Globus pallidus (tissue), 1 donor: ENCODE measurements at regions not wholly inside any gene's neighbourhood (a gene's known extent, or its start where the extent isn't known, plus 50 kb on each side); places are given as distances from the start of the nearest gene placed in this dataset.
"Not testable (repeated sequence)": the region's sequence is repeated elsewhere in the genome, so short reads cannot be mapped to it uniquely, and the experiment has no call there.

Source experiments
- DNase-seq: peaks from one replicate; pipeline ENCODE4 v3.0.0-alpha.2; 2015; ENCODE audit warnings: low spot score

DNA sequence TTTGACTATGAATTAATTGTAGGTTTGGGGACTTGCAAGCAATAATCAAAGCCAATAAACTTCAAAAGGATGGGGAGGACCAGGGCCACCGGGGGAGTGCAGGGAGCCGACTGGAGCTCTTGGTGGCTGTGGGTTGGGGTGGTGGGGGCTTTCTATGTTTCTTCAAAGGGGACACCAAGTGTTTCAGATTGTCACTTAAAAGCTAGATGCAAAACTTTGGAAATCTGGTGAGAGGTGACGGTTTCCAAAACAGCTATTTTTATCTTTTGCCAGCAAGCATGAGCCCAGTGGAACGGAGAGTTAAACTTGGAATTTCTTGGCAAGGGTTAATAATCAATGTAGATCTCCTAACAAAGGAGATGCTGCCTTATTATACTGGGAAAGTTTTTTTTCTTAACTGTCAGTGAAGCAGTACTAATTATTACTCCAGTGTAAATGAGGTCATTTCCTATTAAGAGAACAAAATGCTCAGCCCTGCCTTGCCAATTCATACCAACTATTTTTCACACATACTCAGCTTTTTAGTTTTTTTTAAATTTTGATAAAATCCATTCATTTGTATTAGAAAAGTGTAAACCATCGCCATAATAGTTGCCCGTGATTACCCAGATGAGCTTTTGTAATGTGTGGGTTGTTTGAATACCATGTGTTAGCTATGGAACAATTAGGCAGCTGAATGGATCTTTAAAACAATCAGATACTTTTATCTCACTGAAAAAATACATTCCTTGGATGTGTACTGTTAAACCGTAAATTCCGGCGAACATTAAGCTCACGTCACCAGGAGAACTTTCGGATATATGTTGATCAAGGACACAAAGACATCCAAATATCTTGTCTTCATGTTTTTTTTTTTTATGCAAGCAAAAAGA, 95.9 kb upstream of the ZNF536 start:
- DNase-seq, result no peak

DNA sequence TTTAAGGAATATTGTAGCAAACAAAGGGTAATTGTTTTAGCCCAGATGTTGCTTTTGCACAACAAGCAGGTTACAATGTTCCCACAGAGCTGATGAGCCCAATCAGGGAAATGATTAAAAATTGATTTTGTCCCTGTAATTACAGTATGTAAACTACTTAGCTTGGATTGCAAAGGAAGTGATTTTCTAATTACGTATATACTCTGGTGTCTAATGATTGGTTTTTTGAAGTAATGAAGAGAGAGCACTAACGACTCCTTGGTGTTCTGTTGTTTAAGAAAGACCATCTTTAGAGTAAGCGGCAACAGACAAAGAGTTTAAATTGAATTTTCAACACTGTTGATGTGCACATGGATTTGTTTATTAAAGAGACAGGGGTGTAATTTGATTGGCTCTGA, 95.3 kb upstream of the ZNF536 start:
- DNase-seq, result no peak

- no peak for DNase-seq
Observed at GRCh38 chr19:30277941-30278881, 94.0 kb upstream of the ZNF536 start.

GRCh38 chr19:30278882-30279254, 93.3 kb upstream of the ZNF536 start:
- DNase-seq, result no peak

DNA sequence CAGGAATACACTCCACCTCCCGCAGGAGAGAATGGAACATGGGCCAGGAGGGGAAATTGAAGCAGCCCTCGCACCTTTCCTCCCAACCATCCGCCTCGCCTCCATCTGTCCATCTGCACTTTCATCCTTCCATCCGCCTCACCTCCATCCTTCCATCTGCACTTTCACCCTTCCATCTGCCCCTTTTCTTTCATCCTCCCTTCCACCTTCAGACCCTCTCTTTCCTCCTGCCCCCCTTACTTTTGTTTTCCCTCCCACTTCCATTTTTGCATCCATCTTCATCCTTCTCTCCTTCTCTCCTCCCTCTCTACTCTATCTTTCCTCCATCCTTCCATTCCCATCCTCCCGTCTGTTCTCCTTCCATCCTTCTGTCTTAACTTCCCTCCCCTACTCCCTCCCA, 92.2 kb upstream of the ZNF536 start:
- no peak for DNase-seq

DNA sequence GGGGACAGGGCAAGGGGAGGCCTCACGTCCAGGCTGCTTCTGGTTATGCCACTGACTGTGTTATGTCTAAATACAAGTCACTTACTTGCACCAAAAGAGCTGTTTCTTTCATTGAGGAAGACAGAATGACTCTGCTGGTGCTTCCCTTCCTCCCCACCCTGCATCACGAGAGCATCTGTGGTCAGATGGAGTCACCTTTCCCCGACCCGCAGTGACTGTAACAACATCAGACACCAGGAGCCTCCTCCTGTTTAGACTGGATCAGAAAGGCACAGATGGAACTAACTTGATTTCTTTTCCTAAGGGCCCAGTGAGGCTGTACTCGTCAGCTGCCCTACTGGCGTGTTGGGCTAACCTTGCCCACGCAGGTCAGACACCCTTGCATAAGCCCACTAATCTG, 90.3 kb upstream of the ZNF536 start:
- DNase-seq, result no peak

DNA sequence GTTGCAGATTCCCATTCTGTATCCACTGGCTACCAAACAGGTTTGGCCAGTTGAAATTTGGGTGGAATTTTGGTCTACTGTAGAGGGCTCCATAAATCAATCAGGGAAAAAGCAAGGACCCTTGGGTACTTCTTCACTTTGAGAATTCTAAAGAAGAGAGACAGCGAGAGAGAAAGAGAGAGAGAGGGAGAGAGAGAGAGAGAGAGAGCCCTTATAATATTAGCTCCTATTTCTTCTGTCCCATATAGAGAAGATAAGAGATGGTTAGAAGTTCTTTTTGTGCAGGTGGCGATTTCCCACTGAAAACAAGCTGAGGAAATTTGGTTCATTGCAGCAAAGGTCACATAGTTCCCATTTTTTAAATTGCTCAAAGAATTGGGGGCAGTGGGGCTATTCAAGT, 88.6 kb upstream of the ZNF536 start:
- DNase-seq, result no peak

DNA sequence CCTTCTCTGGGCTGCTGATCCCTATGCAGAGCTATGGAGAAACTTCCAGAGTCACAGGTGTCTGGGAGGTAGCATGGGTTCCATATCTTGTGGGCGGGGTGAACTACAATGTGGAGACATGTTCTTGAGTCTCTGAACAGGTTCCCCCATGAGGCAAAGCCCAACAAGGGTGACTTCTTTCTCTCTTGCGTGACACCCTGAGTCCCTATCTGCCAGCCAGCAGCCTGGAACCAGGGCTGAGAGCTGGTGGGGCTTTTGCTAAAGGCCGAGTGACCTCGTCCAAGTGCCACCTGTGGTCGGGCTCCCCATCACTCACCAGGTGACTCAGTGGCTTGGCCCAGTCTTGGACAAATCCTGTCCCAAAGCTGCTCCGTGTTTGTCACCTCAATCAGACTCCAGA, 88.0 kb upstream of the ZNF536 start:
- no peak for DNase-seq

- no peak for DNase-seq
Observed at GRCh38 chr19:30284885-30285284, 87.3 kb upstream of the ZNF536 start.

DNA sequence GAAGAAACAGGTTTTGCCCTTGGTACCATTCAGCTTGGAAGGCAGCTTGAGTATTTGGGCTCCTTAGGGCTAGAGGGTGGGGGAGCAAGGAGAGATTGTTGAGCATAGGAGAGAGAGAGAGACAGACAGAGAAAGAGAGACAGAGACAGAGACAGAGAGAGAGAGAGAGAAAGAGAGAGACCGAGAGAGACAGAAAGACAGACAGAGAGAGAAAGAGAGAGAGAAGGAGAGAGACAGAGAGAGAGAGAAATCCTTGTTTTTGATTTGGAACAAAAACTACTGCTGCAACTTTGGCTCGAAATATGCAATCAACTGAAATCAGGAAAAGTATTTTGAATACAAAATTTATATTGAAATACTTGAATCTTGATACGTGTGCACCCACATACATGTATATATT, 85.8 kb upstream of the ZNF536 start:
- no peak for DNase-seq

DNA sequence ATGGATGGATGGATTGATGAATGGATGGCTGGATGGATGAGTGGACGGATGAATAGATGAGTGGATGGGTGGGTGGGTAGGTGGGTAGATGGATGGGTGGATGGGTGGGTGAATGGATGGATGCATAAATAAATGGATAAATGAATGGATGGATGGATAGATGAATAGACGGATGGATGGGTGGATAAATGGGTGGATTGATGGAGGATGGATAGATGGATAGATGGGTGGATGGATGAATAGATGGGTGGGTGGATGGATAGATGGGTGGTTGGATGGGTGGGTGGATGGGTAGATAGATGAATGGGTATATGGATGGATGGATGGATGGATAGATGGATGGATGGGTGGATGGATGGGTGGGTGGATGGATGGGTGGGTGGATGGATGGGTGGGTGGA, 84.9 kb upstream of the ZNF536 start:
- DNase-seq, result no peak

DNA sequence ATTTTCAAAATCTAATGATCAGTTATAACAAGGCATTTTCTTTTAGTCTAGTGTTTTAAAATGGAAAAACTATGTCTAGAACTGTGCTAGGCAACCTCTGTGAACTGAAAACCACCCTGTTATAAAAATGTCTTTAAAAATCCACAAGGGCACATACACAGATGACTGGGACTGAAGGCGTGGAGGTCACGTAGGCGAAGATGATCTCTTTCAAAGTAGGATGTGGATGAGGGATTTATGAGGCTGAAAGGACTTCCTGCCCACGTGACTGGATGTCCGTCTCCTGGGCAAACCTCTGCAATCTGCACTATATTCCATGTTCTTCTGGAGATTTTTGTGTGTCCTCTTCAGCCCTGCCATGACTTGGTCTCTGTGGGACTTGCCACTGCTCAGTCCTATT, 84.2 kb upstream of the ZNF536 start:
- DNase-seq, result no peak

DNA sequence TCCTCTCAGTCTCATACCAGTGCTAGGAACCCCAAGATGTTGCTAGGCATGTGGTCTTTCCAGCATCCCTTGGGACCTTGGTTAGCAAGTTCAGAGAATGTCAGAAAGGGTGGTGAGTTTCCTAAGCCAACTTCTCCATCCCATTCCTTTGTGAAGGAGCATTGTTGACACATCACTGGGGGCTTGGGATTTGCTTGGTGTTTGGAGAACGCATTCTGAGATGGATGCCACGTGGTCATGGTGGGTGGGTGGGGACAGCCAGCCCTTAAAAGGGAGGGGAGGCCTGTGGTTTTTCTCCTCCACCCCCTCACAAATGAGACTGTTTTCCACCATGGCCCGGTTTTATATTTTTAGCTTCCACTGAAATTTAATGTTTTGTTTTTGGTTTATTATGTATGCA, 83.3 kb upstream of the ZNF536 start:
- DNase-seq, result no peak

DNA sequence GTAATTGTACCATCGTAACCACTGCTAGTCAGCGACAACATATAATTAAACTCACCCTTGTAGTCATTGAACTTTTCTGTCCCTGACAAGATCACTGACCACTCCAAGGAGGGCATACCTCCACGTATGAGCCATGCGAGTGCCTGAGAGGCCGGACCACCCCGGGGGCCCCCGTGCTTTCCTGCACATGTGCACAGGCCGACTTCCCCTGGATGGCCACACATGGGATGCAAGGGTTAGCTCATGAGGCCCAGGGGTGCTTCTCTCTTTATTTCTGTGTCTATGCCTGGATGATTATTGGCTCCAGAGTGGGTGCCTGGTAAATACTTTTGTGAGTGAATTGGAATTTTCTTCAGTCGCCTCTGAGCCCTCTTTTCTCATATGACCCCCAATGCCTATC, 82.8 kb upstream of the ZNF536 start:
- DNase-seq, result no peak

GRCh38 chr19:30290805-30291204, 81.4 kb upstream of the ZNF536 start:
- not testable (repeated sequence) for DNase-seq

GRCh38 chr19:30293051-30293785, 79.0 kb upstream of the ZNF536 start:
- DNase-seq, result peak; percentile 90

- no peak for DNase-seq
Observed at GRCh38 chr19:30297969-30298368, 74.2 kb upstream of the ZNF536 start.

DNA sequence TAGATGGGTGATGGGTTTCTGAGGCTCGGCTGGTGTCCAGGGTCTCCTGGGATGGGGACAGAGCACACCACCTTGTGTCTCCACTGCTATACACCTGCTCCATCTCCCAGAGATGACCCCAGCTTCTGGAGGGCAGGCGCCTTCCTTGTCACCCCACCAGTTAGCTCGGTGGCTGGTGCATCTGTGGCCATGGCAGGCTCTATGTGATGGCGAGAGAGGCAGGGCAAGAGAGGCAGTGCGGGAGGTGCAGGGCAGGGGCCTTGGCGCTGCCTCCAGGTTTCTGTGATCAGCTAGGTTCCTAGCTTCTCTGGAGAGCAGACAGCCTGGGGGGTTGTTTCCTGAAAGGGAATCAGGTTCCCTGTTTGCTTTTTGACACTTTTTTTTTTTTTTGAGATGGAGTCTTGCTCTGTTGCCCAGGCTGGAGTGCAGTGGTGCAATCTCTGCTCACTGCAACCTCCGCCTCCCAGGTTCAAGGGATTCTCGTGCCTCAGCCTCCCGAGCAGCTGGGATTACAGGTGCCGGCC, 69.0 kb upstream of the ZNF536 start:
- no peak for DNase-seq

- DNase-seq, result no peak
Observed at GRCh38 chr19:30304540-30304939, 67.6 kb upstream of the ZNF536 start.

- DNase-seq, result no peak
Observed at GRCh38 chr19:30305346-30306060, 66.7 kb upstream of the ZNF536 start.

DNA sequence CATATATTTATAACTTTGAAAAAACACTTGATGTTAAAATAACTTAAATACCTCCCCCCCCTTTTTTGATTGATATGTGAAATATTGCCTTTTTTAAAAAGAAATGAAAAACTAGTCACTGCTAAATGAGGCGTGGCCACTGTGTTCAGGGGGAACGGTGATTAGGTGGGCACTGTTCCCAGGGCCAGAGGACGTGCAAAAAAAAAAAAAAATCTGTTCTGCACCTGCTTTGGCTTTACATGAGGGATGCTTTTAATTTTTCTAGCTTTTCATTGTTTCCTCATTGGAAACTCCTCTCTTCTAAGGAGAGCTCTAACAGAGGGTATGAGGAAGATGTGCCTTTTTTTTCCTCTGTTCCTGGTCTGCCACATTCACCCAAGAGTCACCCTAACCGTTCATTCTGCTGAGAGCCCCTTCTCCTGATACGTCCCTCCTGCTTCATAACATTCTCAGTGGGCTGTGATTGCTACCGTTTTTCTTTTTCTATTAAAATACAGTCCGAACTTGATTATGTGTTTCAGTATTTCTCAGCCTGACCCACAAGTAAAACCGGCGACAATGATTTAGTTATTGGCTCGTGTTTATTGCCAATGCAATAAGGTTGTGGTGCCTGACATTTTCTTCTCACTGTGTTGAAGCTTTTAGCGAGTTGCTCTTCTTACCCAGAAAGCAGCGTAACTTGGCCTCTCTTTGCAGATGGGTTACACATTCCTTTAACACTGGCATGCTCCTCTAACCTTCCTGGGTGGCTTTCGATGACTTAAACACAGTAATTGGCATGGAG, 64.8 kb upstream of the ZNF536 start:
- DNase-seq, result no peak
